ENCODE measurements at regions not wholly inside any gene's neighbourhood (a gene's known extent, or its start where the extent isn't known, plus 50 kb on each side); places are given as distances from the start of the nearest gene placed in this dataset.
A peak's percentile ranks its signal among the peaks of the same experiment; 100 is the strongest.
"Not testable (repeated sequence)": the region's sequence is repeated elsewhere in the genome, so short reads cannot be mapped to it uniquely, and the experiment has no call there.

DNA sequence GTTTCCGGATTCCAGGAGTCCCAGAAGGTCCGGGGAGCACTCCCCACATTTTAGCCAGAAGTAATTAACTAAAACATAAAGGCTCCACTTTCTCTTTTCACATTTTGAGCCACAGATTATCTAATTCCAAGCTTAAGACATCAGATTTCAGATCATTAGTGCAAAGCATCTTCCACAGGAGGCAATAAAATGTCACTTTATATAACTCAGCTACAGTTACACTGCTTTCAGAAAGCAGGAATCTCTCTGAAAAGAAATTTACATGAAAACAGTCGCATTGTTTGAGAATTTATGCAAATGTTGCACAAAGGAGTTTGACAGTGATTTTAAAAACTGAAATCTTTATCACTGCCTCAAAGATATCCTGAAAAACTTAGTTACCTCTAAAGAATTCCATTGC lies 99.7 kb downstream of the LMO4 start:
- no peak for DNase-seq
- no peak for ATAC-seq
- no peaks in the 10 kb centered on the region for H3K9me3 Mint-ChIP-seq
- H3K4me3 Mint-ChIP-seq, result no peak overlapping the region
- H3K27me3 Mint-ChIP-seq, result peaks cover 5% of the 10 kb centered on the region
- no peaks in the 10 kb centered on the region for H3K36me3 Mint-ChIP-seq (ENCODE audit: low read depth)
- no peaks in the 10 kb centered on the region for H3K4me1 Mint-ChIP-seq
- H3K27ac Mint-ChIP-seq, result no peak overlapping the region

DNA sequence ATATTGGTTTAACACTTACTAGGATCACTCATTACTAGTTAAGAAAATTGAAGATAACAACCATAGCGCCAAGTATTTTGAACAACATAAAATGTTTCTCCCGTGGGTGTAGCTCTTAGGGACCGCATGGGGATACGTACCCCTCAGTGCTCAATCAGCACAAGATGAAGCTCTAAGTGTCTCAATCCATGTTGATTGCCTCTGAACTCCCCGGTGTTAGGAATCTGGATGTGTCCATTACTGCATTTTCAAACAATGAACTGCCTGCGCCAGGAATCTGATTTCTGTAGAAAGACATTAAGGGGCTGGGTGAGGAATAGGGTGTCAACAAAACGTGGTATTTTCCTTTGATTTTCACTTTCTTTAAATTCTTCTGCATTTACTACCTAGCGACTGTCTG lies 100.2 kb downstream of the LMO4 start:
- H3K27ac Mint-ChIP-seq, result no peak overlapping the region
- no peaks in the 10 kb centered on the region for H3K36me3 Mint-ChIP-seq (ENCODE audit: low read depth)
- DNase-seq (no peak), ATAC-seq (no peak)
- H3K9me3 Mint-ChIP-seq, result no peaks in the 10 kb centered on the region
- no peak overlapping the region for H3K4me3 Mint-ChIP-seq
- peaks cover 5% of the 10 kb centered on the region for H3K27me3 Mint-ChIP-seq
- H3K4me1 Mint-ChIP-seq, result no peaks in the 10 kb centered on the region

DNA sequence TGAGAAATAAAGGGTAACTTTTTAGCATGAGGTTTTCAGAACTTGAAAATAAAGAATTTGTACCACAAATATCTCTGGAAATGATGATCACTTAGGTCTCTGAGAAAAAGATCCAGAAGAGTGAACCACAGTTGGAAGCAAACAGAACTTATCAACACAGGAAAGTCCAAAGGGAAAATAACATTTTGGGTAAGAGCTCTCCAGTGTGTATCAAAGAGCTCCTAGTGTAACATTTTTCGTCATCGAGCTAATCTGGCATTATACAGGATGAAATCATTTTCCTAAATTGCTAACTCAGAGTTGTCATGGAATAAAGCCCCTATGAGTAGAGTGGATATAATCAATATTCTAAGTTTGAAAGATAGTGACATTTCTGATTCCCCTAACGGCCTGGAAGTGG lies 104.0 kb downstream of the LMO4 start:
- no peak for ATAC-seq
- no peak overlapping the region for H3K4me3 Mint-ChIP-seq
- H3K27ac Mint-ChIP-seq, result no peak overlapping the region

DNA sequence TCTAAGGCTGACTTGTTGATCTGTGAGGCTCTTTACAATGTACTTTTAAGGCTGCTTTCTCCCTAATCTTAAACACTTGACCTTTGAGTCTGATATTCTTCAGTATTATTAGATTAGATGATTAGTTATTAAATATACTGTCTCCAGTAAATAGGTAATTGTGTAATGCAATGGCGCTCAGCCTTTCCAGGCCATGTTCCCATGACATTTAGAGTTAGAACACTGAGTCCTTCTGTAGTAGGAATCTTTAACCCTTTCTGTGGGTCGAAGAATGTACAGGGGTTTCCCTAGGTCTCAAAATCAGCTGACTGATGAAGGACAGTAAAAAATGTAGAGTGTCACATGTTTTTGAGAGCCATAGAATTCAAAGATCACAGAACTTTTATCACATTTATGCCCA lies 104.4 kb downstream of the LMO4 start:
- H3K4me1 Mint-ChIP-seq, result peaks cover 12% of the 10 kb centered on the region
- H3K27me3 Mint-ChIP-seq; DNase-seq; H3K9me3 Mint-ChIP-seq; H3K4me3 Mint-ChIP-seq; H3K27ac Mint-ChIP-seq; H3K36me3 Mint-ChIP-seq (ENCODE audit: low read depth); ATAC-seq: not testable (repeated sequence)

More for the DNA sequence above, 104.0 kb downstream of the LMO4 start:
- no peaks in the 10 kb centered on the region for H3K36me3 Mint-ChIP-seq (ENCODE audit: low read depth)
- H3K27me3 Mint-ChIP-seq, result peaks cover 5% of the 10 kb centered on the region
- H3K4me1 Mint-ChIP-seq, result peaks cover 12% of the 10 kb centered on the region
- DNase-seq, result no peak
- no peaks in the 10 kb centered on the region for H3K9me3 Mint-ChIP-seq

DNA sequence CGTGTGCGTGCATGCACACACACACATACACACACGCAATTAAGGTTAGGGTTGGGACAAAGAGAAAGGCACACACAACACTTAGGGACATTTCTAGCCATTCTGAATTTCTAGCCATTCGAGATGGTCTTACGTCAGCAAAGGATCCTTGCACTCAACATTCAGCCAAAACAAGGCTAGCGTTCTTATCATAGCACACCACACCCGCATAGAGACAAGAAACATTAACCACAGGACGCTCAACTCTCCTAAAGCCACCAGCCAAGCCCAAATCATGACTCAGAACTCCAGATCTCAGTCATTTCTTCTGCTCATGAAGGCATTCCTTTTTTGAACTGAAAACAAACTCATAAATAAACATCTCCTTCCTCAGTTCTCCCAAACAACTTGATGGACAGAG lies 106.8 kb downstream of the LMO4 start:
- peak; percentile 69 for ATAC-seq
- Mint-ChIP-seq H3K4me3 (no peak overlapping the region), H3K4me1 (peaks cover 12% of the 10 kb centered on the region), H3K36me3 (ENCODE audit: low read depth) (no peaks in the 10 kb centered on the region), H3K27me3 (peaks cover 8% of the 10 kb centered on the region), H3K27ac (no peak overlapping the region), H3K9me3 (no peaks in the 10 kb centered on the region)
- DNase-seq, result no peak

DNA sequence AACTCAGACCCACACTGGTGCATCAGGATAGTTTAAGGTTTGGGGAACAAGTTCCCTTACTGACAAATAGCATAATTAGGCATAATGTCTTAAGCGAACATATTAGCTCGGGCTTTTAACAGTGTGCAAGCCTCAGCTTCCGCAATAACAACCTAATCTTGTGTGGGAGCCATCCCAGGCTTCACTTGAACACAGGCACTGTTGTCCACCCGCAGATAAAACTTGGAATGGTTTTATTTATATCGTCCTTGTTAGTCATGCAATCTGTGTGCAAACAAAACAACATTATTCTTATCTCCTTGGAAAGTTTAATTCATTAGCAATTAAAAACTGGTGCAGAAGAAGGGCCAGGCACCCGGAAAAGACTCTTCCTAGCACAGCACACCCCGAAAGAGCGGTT lies 107.4 kb downstream of the LMO4 start:
- not testable (repeated sequence) for H3K4me3 Mint-ChIP-seq; H3K27me3 Mint-ChIP-seq; DNase-seq; ATAC-seq; H3K27ac Mint-ChIP-seq; H3K36me3 Mint-ChIP-seq (ENCODE audit: low read depth); H3K9me3 Mint-ChIP-seq
- peaks cover 12% of the 10 kb centered on the region for H3K4me1 Mint-ChIP-seq

DNA sequence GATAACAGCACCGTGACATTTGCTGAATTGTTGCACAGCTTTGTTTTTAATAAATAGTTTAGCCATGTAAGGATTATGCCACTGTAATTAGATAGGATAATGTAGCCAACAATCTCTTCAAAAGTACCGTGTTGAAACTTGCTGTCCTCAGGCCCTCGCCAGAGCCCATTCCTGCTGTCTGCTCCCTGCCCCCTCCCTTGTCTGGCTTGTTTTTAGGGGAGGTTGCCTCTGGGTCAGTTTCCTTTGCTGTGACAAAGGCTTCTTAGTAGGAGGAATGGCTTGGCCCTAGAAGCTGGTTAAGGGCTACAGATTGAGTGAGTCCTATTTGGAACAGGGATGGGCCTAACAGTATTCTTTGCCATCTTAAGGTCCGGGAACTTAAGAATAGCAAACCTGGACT lies 107.9 kb downstream of the LMO4 start:
- Mint-ChIP-seq H3K9me3 (no peaks in the 10 kb centered on the region), H3K4me3 (no peak overlapping the region), H3K36me3 (ENCODE audit: low read depth) (no peaks in the 10 kb centered on the region), H3K27me3 (peaks cover 6% of the 10 kb centered on the region), H3K27ac (no peak overlapping the region), H3K4me1 (peaks cover 12% of the 10 kb centered on the region)
- ATAC-seq (no peak), DNase-seq (no peak)

DNA sequence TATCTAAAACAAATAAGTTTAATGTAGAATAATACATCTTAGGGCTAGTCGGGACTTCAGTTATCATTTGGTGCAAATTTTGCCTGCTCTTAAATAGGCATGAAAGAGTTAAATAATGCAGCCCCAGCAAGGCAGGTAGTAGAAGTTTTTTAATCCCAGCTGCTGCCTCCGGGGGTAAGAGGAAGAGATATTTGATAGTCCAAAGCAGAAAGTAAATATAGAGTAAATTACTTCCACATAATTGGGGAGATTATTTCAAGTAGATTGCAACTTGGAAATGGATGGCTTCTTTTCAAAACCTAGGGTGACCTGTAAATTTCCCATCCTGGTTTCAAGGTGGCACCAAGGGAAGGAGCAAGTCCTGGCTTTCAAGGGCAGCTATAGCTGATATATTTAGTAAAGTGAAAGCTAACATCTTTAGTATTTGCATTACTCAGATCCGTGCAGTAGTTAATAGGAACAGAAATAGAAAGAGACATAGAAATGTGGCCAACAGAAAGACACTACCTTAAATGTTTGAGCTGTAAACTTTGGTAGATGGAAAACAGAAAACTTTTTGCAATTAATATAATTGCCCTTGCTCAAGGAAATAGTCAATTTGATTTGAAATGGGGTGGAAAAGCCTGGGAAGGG lies 109.1 kb downstream of the LMO4 start:
- no peak for ATAC-seq
- Mint-ChIP-seq H3K4me3 (no peak overlapping the region), H3K27me3 (peaks cover 3% of the 10 kb centered on the region), H3K9me3 (no peaks in the 10 kb centered on the region), H3K4me1 (peaks cover 12% of the 10 kb centered on the region), H3K36me3 (ENCODE audit: low read depth) (no peaks in the 10 kb centered on the region), H3K27ac (no peak overlapping the region)
- DNase-seq, result no peak

DNA sequence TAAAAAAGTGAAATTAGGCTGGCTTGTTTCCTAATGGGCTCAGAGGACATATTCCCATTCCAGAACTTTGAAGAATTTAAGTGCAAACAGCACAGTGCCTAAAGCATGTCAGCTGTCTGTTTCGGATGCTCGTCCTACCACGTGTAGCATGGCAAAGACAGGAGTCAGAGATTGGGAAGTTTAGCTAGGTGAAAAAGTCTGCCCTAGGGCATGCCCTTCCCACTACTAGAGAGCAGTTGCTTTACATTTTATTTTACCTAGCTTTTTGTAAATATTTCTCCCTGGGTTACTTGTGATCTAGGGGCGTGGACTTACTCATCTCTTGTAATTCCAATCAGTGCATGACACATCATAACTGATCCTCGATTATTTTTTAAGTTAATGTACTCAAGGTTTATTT lies 111.1 kb downstream of the LMO4 start:
- peaks cover 12% of the 10 kb centered on the region for H3K4me1 Mint-ChIP-seq
- H3K4me3 Mint-ChIP-seq, result no peak overlapping the region
- ATAC-seq (no peak), DNase-seq (no peak)
- H3K27me3 Mint-ChIP-seq, result peaks cover 3% of the 10 kb centered on the region
- H3K27ac Mint-ChIP-seq, result no peak overlapping the region
- peaks cover 5% of the 10 kb centered on the region for H3K9me3 Mint-ChIP-seq
- H3K36me3 Mint-ChIP-seq (ENCODE audit: low read depth), result no peaks in the 10 kb centered on the region

DNA sequence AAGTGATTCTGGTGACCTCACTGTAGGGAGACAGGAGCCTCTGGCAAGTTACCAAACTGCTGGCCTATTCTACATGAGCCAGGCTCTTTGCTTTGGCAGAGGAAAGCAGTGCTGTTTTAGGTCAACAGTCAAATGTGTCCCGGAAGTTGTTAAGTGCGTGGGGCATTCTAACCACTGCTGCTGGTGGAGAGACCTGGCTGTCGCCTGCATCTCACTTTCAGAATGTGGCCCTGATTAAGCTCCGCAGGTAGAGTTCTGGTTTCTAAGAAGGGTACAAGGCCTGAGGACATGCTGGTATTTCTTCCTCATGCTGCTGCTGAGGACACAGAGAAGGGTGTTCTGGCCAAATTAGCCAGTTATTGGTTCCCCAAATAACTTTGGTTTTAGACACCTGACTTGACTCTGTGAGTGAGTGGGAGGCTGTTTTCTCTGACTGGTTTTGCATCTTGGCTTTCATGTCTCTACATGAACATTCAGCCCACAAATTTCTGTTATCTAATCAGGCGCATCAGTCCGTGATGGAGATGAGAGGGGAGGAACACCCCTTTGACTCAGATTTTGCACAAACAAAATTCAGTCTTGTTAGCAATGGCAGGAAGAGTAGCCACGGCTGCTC lies 120.8 kb downstream of the LMO4 start:
- Mint-ChIP-seq H3K4me1 (peaks cover 26% of the 10 kb centered on the region), H3K36me3 (ENCODE audit: low read depth) (no peaks in the 10 kb centered on the region), H3K9me3 (peaks cover 9% of the 10 kb centered on the region), H3K27me3 (no peaks in the 10 kb centered on the region), H3K27ac (peak overlapping the region; percentile 67), H3K4me3 (no peak overlapping the region)
- DNase-seq (peak; percentile 11), ATAC-seq (peak; percentile 70)

DNA sequence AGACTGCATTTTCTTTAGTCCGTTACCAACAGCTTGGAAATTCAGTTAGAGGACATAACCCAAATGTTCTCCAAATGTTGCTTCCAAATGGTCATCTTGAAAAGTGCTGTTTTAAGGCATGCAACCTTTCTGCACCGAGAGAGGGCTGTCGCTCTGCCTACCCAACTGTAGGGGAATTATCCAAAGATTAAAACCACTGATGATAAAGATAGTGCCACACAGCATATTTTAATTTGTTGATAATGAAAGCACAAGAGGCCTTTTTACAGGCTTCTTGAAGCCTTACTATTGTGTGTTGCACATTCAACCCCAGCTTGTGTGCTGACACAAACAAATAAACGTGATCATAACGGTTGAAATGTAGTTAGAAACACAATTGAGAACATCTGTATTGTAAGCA lies 121.5 kb downstream of the LMO4 start:
- H3K27ac Mint-ChIP-seq, result no peak overlapping the region
- peaks cover 6% of the 10 kb centered on the region for H3K9me3 Mint-ChIP-seq
- ATAC-seq (no peak), DNase-seq (no peak)
- no peaks in the 10 kb centered on the region for H3K27me3 Mint-ChIP-seq
- peaks cover 26% of the 10 kb centered on the region for H3K4me1 Mint-ChIP-seq
- H3K36me3 Mint-ChIP-seq (ENCODE audit: low read depth), result no peaks in the 10 kb centered on the region
- no peak overlapping the region for H3K4me3 Mint-ChIP-seq

DNA sequence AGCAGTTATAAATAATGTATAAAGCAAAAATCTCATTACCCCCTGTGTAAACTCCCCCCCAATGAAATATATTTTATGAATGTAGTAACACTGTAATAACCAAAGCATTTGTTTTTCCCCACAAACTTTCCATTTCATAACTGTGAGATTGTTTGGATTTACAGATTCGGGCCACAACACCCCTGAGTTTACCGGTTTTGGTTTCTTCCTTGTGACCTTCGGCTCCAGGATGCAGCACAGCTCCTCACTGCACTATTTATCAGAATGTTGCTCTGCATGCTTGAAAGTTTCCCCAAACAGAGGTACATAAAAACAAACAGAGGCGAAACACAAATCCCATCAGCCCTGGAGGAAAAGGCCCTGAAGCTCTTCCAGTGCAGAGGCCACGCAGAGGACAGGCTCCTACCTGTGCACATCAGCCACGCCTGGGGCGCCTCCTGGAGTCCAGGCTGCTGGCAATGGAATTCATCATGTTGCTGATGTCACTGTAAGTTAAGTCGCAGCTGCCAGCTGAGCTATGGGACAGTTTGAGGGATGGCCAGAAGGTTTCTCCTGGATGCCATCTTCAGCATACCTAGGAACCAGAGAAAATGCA lies 122.0 kb downstream of the LMO4 start:
- no peak overlapping the region for H3K27ac Mint-ChIP-seq
- no peak overlapping the region for H3K4me3 Mint-ChIP-seq

DNA sequence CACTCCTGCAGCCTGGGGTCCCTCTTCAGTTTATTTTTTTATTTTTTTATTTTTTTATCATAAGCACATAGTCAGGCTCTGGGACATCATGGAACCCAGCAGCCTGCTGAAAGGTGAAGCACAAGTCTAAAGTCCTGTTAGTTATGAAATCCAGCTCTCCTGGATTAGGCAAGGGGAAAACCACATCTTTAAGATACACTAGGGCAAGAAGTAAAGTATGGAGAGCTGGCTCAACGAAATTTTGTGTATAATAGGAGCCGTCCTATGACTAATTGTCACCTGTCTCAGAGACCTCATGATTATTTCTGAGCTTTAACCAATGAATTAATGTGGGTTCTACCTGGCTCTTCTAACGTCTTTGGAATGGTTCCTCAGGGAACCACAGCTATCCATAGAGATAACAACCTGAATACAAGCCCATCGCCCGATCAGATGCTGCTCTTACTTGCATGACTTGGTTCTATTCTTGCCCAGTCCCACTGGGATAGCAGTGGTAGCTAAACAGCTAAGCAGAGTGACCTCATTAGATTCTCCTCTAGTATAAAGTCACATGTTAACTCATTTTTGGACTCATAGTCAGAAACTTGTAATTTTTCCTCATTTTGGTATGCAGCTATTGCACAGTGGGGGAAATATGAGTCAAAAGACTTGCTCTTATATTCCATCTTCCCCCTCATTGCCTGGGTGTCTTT lies 122.7 kb downstream of the LMO4 start:
- peaks cover 26% of the 10 kb centered on the region for H3K4me1 Mint-ChIP-seq
- no peak for DNase-seq
- ATAC-seq, result peak; percentile 61
- peaks cover 4% of the 10 kb centered on the region for H3K9me3 Mint-ChIP-seq
- no peaks in the 10 kb centered on the region for H3K36me3 Mint-ChIP-seq (ENCODE audit: low read depth)
- H3K27me3 Mint-ChIP-seq, result no peaks in the 10 kb centered on the region
- H3K4me3 Mint-ChIP-seq, result no peak overlapping the region
- H3K27ac Mint-ChIP-seq, result no peak overlapping the region

More for the DNA sequence above, 122.0 kb downstream of the LMO4 start:
- H3K9me3 Mint-ChIP-seq, result peaks cover 4% of the 10 kb centered on the region
- H3K36me3 Mint-ChIP-seq (ENCODE audit: low read depth), result no peaks in the 10 kb centered on the region
- ATAC-seq (no peak), DNase-seq (no peak)
- H3K4me1 Mint-ChIP-seq, result peaks cover 26% of the 10 kb centered on the region
- H3K27me3 Mint-ChIP-seq, result no peaks in the 10 kb centered on the region

DNA sequence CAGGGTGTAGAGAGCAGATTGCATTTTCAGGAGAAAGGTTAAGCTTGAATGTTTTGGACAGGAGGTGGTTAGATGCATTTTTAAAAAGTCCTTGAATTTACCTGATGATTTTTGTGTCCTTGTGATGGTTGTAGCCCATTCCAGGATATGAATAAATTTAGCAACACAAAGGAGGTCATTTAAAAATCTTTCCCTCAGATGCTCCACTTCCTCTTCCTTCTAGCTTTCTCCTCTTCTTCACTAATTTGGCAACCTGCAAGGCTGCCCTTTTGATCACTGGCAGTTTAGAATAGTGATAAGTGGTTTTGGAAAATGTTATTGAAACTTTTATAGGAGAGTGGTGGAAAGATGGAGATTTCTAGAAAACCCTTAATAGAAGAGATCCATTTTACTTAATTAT lies 124.0 kb downstream of the LMO4 start:
- Mint-ChIP-seq H3K27ac (no peak overlapping the region), H3K4me3 (no peak overlapping the region), H3K36me3 (ENCODE audit: low read depth) (no peaks in the 10 kb centered on the region)

DNA sequence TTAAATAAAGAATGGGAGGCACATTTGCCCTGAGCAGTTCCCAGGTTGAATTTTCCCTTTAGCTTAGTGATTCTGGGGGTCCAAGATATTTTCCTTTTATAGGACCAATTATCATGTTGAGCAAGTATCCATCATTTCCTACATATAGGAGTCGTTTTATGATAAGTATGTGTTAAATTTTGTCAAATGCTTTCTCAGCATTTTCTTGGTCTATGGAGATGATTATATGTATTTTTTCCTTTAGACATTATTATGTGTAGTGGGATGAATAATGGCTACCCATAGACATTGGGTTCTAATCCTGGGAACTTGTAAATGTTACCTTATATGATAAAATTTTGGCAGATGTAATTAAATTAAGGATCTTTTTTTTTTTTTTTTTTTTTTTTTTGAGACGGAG lies 128.7 kb downstream of the LMO4 start:
- Mint-ChIP-seq H3K4me1 (no peaks in the 10 kb centered on the region), H3K9me3 (peaks cover 21% of the 10 kb centered on the region), H3K27ac (no peak overlapping the region), H3K4me3 (no peak overlapping the region), H3K36me3 (ENCODE audit: low read depth) (peaks cover 2% of the 10 kb centered on the region), H3K27me3 (peaks cover 6% of the 10 kb centered on the region)
- DNase-seq, result no peak
- ATAC-seq, result no peak

More for the DNA sequence above, 124.0 kb downstream of the LMO4 start:
- Mint-ChIP-seq H3K27me3 (no peaks in the 10 kb centered on the region), H3K4me1 (peaks cover 26% of the 10 kb centered on the region), H3K9me3 (peaks cover 9% of the 10 kb centered on the region)
- DNase-seq, result no peak
- no peak for ATAC-seq

Measured in activated naive CD8-positive, alpha-beta T cell treated with anti-CD3 and anti-CD28 coated beads, Interleukin-2, amount 50 U/mL, for 24 hours (primary cell).